ENCODE measurements at regions not wholly inside any gene's neighbourhood (a gene's known extent, or its start where the extent isn't known, plus 50 kb on each side); places are given as distances from the start of the nearest gene placed in this dataset.

- peaks cover 2% of the 10 kb centered on the region for H3K4me1 ChIP-seq (ENCODE audit: insufficient read depth, insufficient read length)
- H3K27me3 ChIP-seq (ENCODE audit: insufficient read depth, insufficient read length): no peaks in the 10 kb centered on the region
- peaks cover 9% of the 10 kb centered on the region; the same call in 1 of the 2 replicates for H3K9me3 ChIP-seq (ENCODE audit: insufficient read depth, low read length)
- TF ChIP-seq SUZ12 (IDR thresholded peaks at IDR 0.05; ENCODE audit: extremely low read depth, insufficient read depth, insufficient read length) (no peak), ZNF274 (IDR thresholded peaks at IDR 0.05; ENCODE audit: low read depth, low read length) (no peak), YY1 (IDR thresholded peaks at IDR 0.05; ENCODE audit: insufficient read depth, insufficient read length) (no peak)
- no peak overlapping the region for H3K9ac ChIP-seq (ENCODE audit: insufficient read length, low read depth)
- no peak overlapping the region for H3K4me3 ChIP-seq (ENCODE audit: insufficient read length, low read depth)
- H3K36me3 ChIP-seq (ENCODE audit: insufficient read depth, insufficient read length, low read length): no peaks in the 10 kb centered on the region
- DNase-seq (ENCODE audit: low read depth, low spot score): no peak
These were observed 86.8 kb downstream of the CCT6B start for GRCh38 chr17:34874478-34874877.

GRCh38 chr17:34872640-34873039, 88.6 kb downstream of the CCT6B start:
- no peak for TF ChIP-seq YY1 (IDR thresholded peaks at IDR 0.05; ENCODE audit: insufficient read depth, insufficient read length)
- TF ChIP-seq SUZ12 (IDR thresholded peaks at IDR 0.05; ENCODE audit: extremely low read depth, insufficient read depth, insufficient read length): no peak
- TF ChIP-seq ZNF274 (IDR thresholded peaks at IDR 0.05; ENCODE audit: low read depth, low read length): no peak
- Histone ChIP-seq H3K9me3 (ENCODE audit: insufficient read depth, low read length) (peaks cover 22% of the 10 kb centered on the region; the same call in 1 of the 2 replicates), H3K36me3 (ENCODE audit: insufficient read depth, insufficient read length, low read length) (no peaks in the 10 kb centered on the region), H3K4me3 (ENCODE audit: insufficient read length, low read depth) (no peak overlapping the region), H3K27me3 (ENCODE audit: insufficient read depth, insufficient read length) (no peaks in the 10 kb centered on the region), H3K4me1 (ENCODE audit: insufficient read depth, insufficient read length) (peaks cover 2% of the 10 kb centered on the region), H3K9ac (ENCODE audit: insufficient read length, low read depth) (no peak overlapping the region)
- no peak for DNase-seq (ENCODE audit: low read depth, low spot score)

GRCh38 chr17:34869641-34870040, 91.6 kb downstream of the CCT6B start:
- Histone ChIP-seq H3K4me3 (ENCODE audit: insufficient read length, low read depth) (no peak overlapping the region), H3K9ac (ENCODE audit: insufficient read length, low read depth) (no peak overlapping the region), H3K27me3 (ENCODE audit: insufficient read depth, insufficient read length) (no peaks in the 10 kb centered on the region), H3K4me1 (ENCODE audit: insufficient read depth, insufficient read length) (peaks cover 2% of the 10 kb centered on the region), H3K36me3 (ENCODE audit: insufficient read depth, insufficient read length, low read length) (no peaks in the 10 kb centered on the region), H3K9me3 (ENCODE audit: insufficient read depth, low read length) (peaks cover 22% of the 10 kb centered on the region; the same call in 1 of the 2 replicates)
- DNase-seq (ENCODE audit: low read depth, low spot score): no peak
- TF ChIP-seq SUZ12 (IDR thresholded peaks at IDR 0.05; ENCODE audit: extremely low read depth, insufficient read depth, insufficient read length) (no peak), YY1 (IDR thresholded peaks at IDR 0.05; ENCODE audit: insufficient read depth, insufficient read length) (no peak), ZNF274 (IDR thresholded peaks at IDR 0.05; ENCODE audit: low read depth, low read length) (no peak)

- peaks cover 2% of the 10 kb centered on the region for H3K27me3 ChIP-seq (ENCODE audit: insufficient read depth, insufficient read length)
- H3K36me3 ChIP-seq (ENCODE audit: insufficient read depth, insufficient read length, low read length): no peaks in the 10 kb centered on the region
- H3K9ac ChIP-seq (ENCODE audit: insufficient read length, low read depth): no peak overlapping the region
- H3K4me1 ChIP-seq (ENCODE audit: insufficient read depth, insufficient read length): no peaks in the 10 kb centered on the region
- H3K9me3 ChIP-seq (ENCODE audit: insufficient read depth, low read length): peaks cover 17% of the 10 kb centered on the region; the same call in 1 of the 2 replicates
- DNase-seq (ENCODE audit: low read depth, low spot score): no peak
- no peak for TF ChIP-seq SUZ12 (IDR thresholded peaks at IDR 0.05; ENCODE audit: extremely low read depth, insufficient read depth, insufficient read length)
- no peak for TF ChIP-seq YY1 (IDR thresholded peaks at IDR 0.05; ENCODE audit: insufficient read depth, insufficient read length)
- TF ChIP-seq ZNF274 (IDR thresholded peaks at IDR 0.05; ENCODE audit: low read depth, low read length): no peak
- no peak overlapping the region for H3K4me3 ChIP-seq (ENCODE audit: insufficient read length, low read depth)
These were observed 95.5 kb downstream of the CCT6B start for GRCh38 chr17:34865716-34866115.

GRCh38 chr17:34862384-34862783, 98.9 kb downstream of the CCT6B start:
- no peaks in the 10 kb centered on the region for H3K4me1 ChIP-seq (ENCODE audit: insufficient read depth, insufficient read length)
- H3K27me3 ChIP-seq (ENCODE audit: insufficient read depth, insufficient read length): peaks cover 17% of the 10 kb centered on the region
- peaks cover 5% of the 10 kb centered on the region; the same call in 1 of the 2 replicates for H3K9me3 ChIP-seq (ENCODE audit: insufficient read depth, low read length)
- no peaks in the 10 kb centered on the region for H3K36me3 ChIP-seq (ENCODE audit: insufficient read depth, insufficient read length, low read length)
- no peak overlapping the region for H3K9ac ChIP-seq (ENCODE audit: insufficient read length, low read depth)
- DNase-seq (ENCODE audit: low read depth, low spot score): no peak
- no peak for TF ChIP-seq SUZ12 (IDR thresholded peaks at IDR 0.05; ENCODE audit: extremely low read depth, insufficient read depth, insufficient read length)
- TF ChIP-seq YY1 (IDR thresholded peaks at IDR 0.05; ENCODE audit: insufficient read depth, insufficient read length): no peak
- TF ChIP-seq ZNF274 (IDR thresholded peaks at IDR 0.05; ENCODE audit: low read depth, low read length): no peak
- H3K4me3 ChIP-seq (ENCODE audit: insufficient read length, low read depth): no peak overlapping the region

GRCh38 chr17:34861864-34862263, 99.4 kb downstream of the CCT6B start:
- no peak for TF ChIP-seq ZNF274 (IDR thresholded peaks at IDR 0.05; ENCODE audit: low read depth, low read length)
- TF ChIP-seq YY1 (IDR thresholded peaks at IDR 0.05; ENCODE audit: insufficient read depth, insufficient read length): no peak
- no peak for TF ChIP-seq SUZ12 (IDR thresholded peaks at IDR 0.05; ENCODE audit: extremely low read depth, insufficient read depth, insufficient read length)
- Histone ChIP-seq H3K9ac (ENCODE audit: insufficient read length, low read depth) (no peak overlapping the region), H3K27me3 (ENCODE audit: insufficient read depth, insufficient read length) (peaks cover 17% of the 10 kb centered on the region), H3K4me1 (ENCODE audit: insufficient read depth, insufficient read length) (no peaks in the 10 kb centered on the region), H3K36me3 (ENCODE audit: insufficient read depth, insufficient read length, low read length) (no peaks in the 10 kb centered on the region), H3K9me3 (ENCODE audit: insufficient read depth, low read length) (peaks cover 5% of the 10 kb centered on the region; the same call in 1 of the 2 replicates), H3K4me3 (ENCODE audit: insufficient read length, low read depth) (no peak overlapping the region)
- no peak for DNase-seq (ENCODE audit: low read depth, low spot score)

- peaks cover 19% of the 10 kb centered on the region for H3K27me3 ChIP-seq (ENCODE audit: insufficient read depth, insufficient read length)
- peaks cover 5% of the 10 kb centered on the region; the same call in 1 of the 2 replicates for H3K9me3 ChIP-seq (ENCODE audit: insufficient read depth, low read length)
- H3K4me1 ChIP-seq (ENCODE audit: insufficient read depth, insufficient read length): no peaks in the 10 kb centered on the region
- no peak for DNase-seq (ENCODE audit: low read depth, low spot score)
- no peaks in the 10 kb centered on the region for H3K36me3 ChIP-seq (ENCODE audit: insufficient read depth, insufficient read length, low read length)
- no peak overlapping the region for H3K4me3 ChIP-seq (ENCODE audit: insufficient read length, low read depth)
- H3K9ac ChIP-seq (ENCODE audit: insufficient read length, low read depth): no peak overlapping the region
- no peak for TF ChIP-seq YY1 (IDR thresholded peaks at IDR 0.05; ENCODE audit: insufficient read depth, insufficient read length)
- no peak for TF ChIP-seq SUZ12 (IDR thresholded peaks at IDR 0.05; ENCODE audit: extremely low read depth, insufficient read depth, insufficient read length)
- no peak for TF ChIP-seq ZNF274 (IDR thresholded peaks at IDR 0.05; ENCODE audit: low read depth, low read length)
These were observed 101.6 kb downstream of the CCT6B start for GRCh38 chr17:34859652-34860051.
